ENCODE measurements at regions not wholly inside any gene's neighbourhood (a gene's known extent, or its start where the extent isn't known, plus 50 kb on each side); places are given as distances from the start of the nearest gene placed in this dataset.

DNA sequence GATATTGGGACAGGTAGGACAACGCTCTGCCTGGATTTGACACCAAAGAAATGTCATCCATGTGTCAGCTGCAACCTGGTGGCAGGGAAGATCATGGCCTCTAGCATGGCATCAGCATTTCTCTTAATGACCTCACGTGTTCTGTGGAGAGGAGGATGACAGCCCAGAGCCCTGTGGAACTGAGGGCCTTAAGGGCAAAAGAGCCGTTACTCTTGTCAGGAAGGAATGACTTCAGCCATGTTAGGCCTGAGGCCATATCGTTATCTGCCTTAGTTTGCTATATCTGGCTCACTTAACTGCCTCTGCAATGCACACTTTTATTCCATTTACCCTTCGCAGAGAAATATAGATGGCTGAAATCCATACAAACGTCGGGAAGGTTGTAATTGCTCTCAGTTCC is 83.2 kb upstream of the PBX1 start:
- H3K18ac ChIP-seq (ENCODE audit: insufficient read length, low read depth, low read length), result no peak overlapping the region
- no peak overlapping the region for H3K23ac ChIP-seq (ENCODE audit: insufficient read length, low read depth, low read length)
- no peaks in the 10 kb centered on the region for H3K79me2 ChIP-seq (ENCODE audit: insufficient read depth, low read length)
- no peak overlapping the region for H3K9ac ChIP-seq (ENCODE audit: extremely low read depth, insufficient read length, low read length)
- no peak overlapping the region for H2BK5ac ChIP-seq (ENCODE audit: insufficient read length, low read length)
- no peak overlapping the region for H4K8ac ChIP-seq (replicated peaks; ENCODE audit: insufficient read length, low read depth, low read length)
- H3K14ac ChIP-seq (ENCODE audit: insufficient read depth, low read length), result no peak overlapping the region
- H3K27me3 ChIP-seq (ENCODE audit: insufficient read depth, low read length), result no peaks in the 10 kb centered on the region
- H3K9me3 Mint-ChIP-seq, result peaks cover 0 to 2% of the 10 kb centered on the region in 2 experiments; a peak in 3 of 5 replicates
- no peaks in the 10 kb centered on the region for H3K9me3 ChIP-seq (ENCODE audit: control insufficient read depth, low read depth, low read length)
- H3K4me3 Mint-ChIP-seq, result no peak overlapping the region
- H3T11ph ChIP-seq (ENCODE audit: low read length), result no peak overlapping the region
- H2BK12ac ChIP-seq (ENCODE audit: insufficient read length, low read depth, low read length), result no peak overlapping the region
- DNase-seq, result no peak
- peaks cover 0 to 6% (median 4%) of the 10 kb centered on the region in 3 experiments; a peak in 2 of 7 replicates for H3K36me3 Mint-ChIP-seq (ENCODE audit: insufficient read depth in 1 of 3, low read depth in 3 of 3)
- no peaks in the 10 kb centered on the region for H3K27me3 Mint-ChIP-seq (ENCODE audit: low read depth)
- H2BK20ac ChIP-seq (ENCODE audit: low read depth, low read length, poor library complexity, severe bottlenecking), result no peak overlapping the region
- H3K27ac ChIP-seq (ENCODE audit: insufficient read length, low read depth, low read length), result no peak overlapping the region
- H3K4me1 Mint-ChIP-seq, result peaks cover 10 to 14% of the 10 kb centered on the region in 2 experiments
- H2AK5ac ChIP-seq (ENCODE audit: insufficient read length, low read length), result no peak overlapping the region
- no peak overlapping the region for H4K5ac ChIP-seq (ENCODE audit: insufficient read length, low read depth, low read length)
- TF ChIP-seq, protein P1, sequence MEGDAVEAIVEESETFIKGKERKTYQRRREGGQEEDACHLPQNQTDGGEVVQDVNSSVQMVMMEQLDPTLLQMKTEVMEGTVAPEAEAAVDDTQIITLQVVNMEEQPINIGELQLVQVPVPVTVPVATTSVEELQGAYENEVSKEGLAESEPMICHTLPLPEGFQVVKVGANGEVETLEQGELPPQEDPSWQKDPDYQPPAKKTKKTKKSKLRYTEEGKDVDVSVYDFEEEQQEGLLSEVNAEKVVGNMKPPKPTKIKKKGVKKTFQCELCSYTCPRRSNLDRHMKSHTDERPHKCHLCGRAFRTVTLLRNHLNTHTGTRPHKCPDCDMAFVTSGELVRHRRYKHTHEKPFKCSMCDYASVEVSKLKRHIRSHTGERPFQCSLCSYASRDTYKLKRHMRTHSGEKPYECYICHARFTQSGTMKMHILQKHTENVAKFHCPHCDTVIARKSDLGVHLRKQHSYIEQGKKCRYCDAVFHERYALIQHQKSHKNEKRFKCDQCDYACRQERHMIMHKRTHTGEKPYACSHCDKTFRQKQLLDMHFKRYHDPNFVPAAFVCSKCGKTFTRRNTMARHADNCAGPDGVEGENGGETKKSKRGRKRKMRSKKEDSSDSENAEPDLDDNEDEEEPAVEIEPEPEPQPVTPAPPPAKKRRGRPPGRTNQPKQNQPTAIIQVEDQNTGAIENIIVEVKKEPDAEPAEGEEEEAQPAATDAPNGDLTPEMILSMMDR (conservative IDR thresholded peaks at IDR 0.05), result no peak
- no peak overlapping the region for H3K56ac ChIP-seq (ENCODE audit: insufficient read length, low read depth, low read length)
- no peak overlapping the region for H2BK15ac ChIP-seq (ENCODE audit: low read depth, low read length)
- no peaks in the 10 kb centered on the region for H4K20me1 ChIP-seq (ENCODE audit: control insufficient read depth, insufficient read depth, insufficient read length)
- no CpG with 5 or more reads among the region's 7 CpGs for WGBS (ENCODE audit: extremely low coverage, insufficient read length, low lambda C conversion rate)
- no peak overlapping the region for H2AFZ ChIP-seq (ENCODE audit: low read length)
- no peaks in the 10 kb centered on the region for H3K79me1 ChIP-seq (ENCODE audit: insufficient read depth, low read depth, low read length, poor library complexity, severe bottlenecking)
- no peak overlapping the region for H4K91ac ChIP-seq (ENCODE audit: insufficient read length, low read depth, low read length)
- no peaks in the 10 kb centered on the region; the same call in 1 of the 2 replicates for H3K4me1 ChIP-seq (ENCODE audit: insufficient read depth, low read length)
- no peak overlapping the region for H2BK120ac ChIP-seq (ENCODE audit: low read depth, low read length, poor library complexity, severe bottlenecking)
- no peaks in the 10 kb centered on the region for H3K23me2 ChIP-seq (ENCODE audit: insufficient read length, low read depth, low read length, poor library complexity, severe bottlenecking)
- no peak overlapping the region for H3K4ac ChIP-seq (ENCODE audit: low read depth, low read length)
- H3K27ac Mint-ChIP-seq, result no peak overlapping the region
- H3K4me2 ChIP-seq (ENCODE audit: insufficient read depth, insufficient read length, low read length), result no peak overlapping the region
